ENCODE measurements at regions not wholly inside any gene's neighbourhood (a gene's known extent, or its start where the extent isn't known, plus 50 kb on each side); places are given as distances from the start of the nearest gene placed in this dataset.

- TF ChIP-seq EZH2 (IDR thresholded peaks at IDR 0.05; ENCODE audit: low read length, unreplicated experiment), result no peak
- TF ChIP-seq CTCF (conservative IDR thresholded peaks at IDR 0.05; ENCODE audit: low read depth, low read length), result no peak
- TF ChIP-seq EZH2phosphoT487 (IDR thresholded peaks at IDR 0.05; ENCODE audit: borderline replicate concordance, low read length), result no peak
- no peaks in the 10 kb centered on the region for H3K9me2 ChIP-seq (replicated peaks; ENCODE audit: low read length)
- no TSS peak for BruUV-seq (replicated peaks)
- no peaks in the 10 kb centered on the region for H3K36me3 ChIP-seq (ENCODE audit: low read depth, low read length)
- H3K79me2 ChIP-seq (ENCODE audit: low read length), result no peaks in the 10 kb centered on the region
- DNase-seq, result no peak
- no peak overlapping the region for H3K27ac ChIP-seq (ENCODE audit: low read length)
- intact Hi-C loops (cut with micrococcal nuclease), result no loop called here
- H3K27me3 ChIP-seq (ENCODE audit: low read length), result no peaks in the 10 kb centered on the region
- H3F3A ChIP-seq (ENCODE audit: low read length, unreplicated experiment), result no peaks in the 10 kb centered on the region
- H2AFZ ChIP-seq (ENCODE audit: low read length), result no peak overlapping the region
- no peaks in the 10 kb centered on the region for H3K9me3 ChIP-seq (ENCODE audit: low read length)
- no peaks in the 10 kb centered on the region for H4K20me1 ChIP-seq (ENCODE audit: low read length)
- H3K4me3 ChIP-seq (ENCODE audit: low read length), result no peak overlapping the region
- ChIA-PET CTCF (no interaction called here), POLR2A (ENCODE audit: unreplicated experiment) (no interaction called here)
- no peaks in the 10 kb centered on the region for H3K4me1 ChIP-seq (ENCODE audit: insufficient read depth, low read length)
- H3K4me2 ChIP-seq (ENCODE audit: low read length), result no peak overlapping the region
- no peak for ATAC-seq
- H3K9ac ChIP-seq (ENCODE audit: low read length), result no peak overlapping the region
These were observed 204.7 kb upstream of the ZRANB2 start for GRCh38 chr1:71285529-71285928.

- intact Hi-C loops (cut with micrococcal nuclease), result no loop called here
- no peak for TF ChIP-seq CTCF (conservative IDR thresholded peaks at IDR 0.05; ENCODE audit: low read depth, low read length)
- TF ChIP-seq EZH2 (IDR thresholded peaks at IDR 0.05; ENCODE audit: low read length, unreplicated experiment), result no peak
- ATAC-seq (peak; percentile 71), DNase-seq (no peak)
- H3F3A ChIP-seq (ENCODE audit: low read length, unreplicated experiment), result no peaks in the 10 kb centered on the region
- no peaks in the 10 kb centered on the region for H3K27me3 ChIP-seq (ENCODE audit: low read length)
- no peak overlapping the region for H3K4me3 ChIP-seq (ENCODE audit: low read length)
- no peak overlapping the region for H3K9ac ChIP-seq (ENCODE audit: low read length)
- H2AFZ ChIP-seq (ENCODE audit: low read length), result no peak overlapping the region
- H4K20me1 ChIP-seq (ENCODE audit: low read length), result no peaks in the 10 kb centered on the region
- H3K4me2 ChIP-seq (ENCODE audit: low read length), result no peak overlapping the region
- no peaks in the 10 kb centered on the region for H3K9me2 ChIP-seq (replicated peaks; ENCODE audit: low read length)
- CTCF ChIA-PET, result no interaction called here
- no peaks in the 10 kb centered on the region for H3K36me3 ChIP-seq (ENCODE audit: low read depth, low read length)
- no TSS peak for BruUV-seq (replicated peaks)
- H3K9me3 ChIP-seq (ENCODE audit: low read length), result no peaks in the 10 kb centered on the region
- POLR2A ChIA-PET (ENCODE audit: unreplicated experiment), result no interaction called here
- no peaks in the 10 kb centered on the region for H3K79me2 ChIP-seq (ENCODE audit: low read length)
- H3K4me1 ChIP-seq (ENCODE audit: insufficient read depth, low read length), result no peaks in the 10 kb centered on the region
- no peak overlapping the region for H3K27ac ChIP-seq (ENCODE audit: low read length)
These were observed 195.6 kb upstream of the ZRANB2 start for GRCh38 chr1:71276466-71276865.

GRCh38 chr1:71273334-71273733, 192.5 kb upstream of the ZRANB2 start:
- intact Hi-C loops (cut with micrococcal nuclease), result no loop called here
- CTCF ChIA-PET, result no interaction called here
- Histone ChIP-seq H3K4me2 (ENCODE audit: low read length) (no peak overlapping the region), H3K4me1 (ENCODE audit: insufficient read depth, low read length) (no peaks in the 10 kb centered on the region), H3K9me3 (ENCODE audit: low read length) (no peaks in the 10 kb centered on the region), H3K36me3 (ENCODE audit: low read depth, low read length) (no peaks in the 10 kb centered on the region), H3K4me3 (ENCODE audit: low read length) (no peak overlapping the region), H3F3A (ENCODE audit: low read length, unreplicated experiment) (no peaks in the 10 kb centered on the region), H2AFZ (ENCODE audit: low read length) (no peak overlapping the region), H4K20me1 (ENCODE audit: low read length) (no peaks in the 10 kb centered on the region), H3K27me3 (ENCODE audit: low read length) (no peaks in the 10 kb centered on the region), H3K79me2 (ENCODE audit: low read length) (no peaks in the 10 kb centered on the region), H3K27ac (ENCODE audit: low read length) (no peak overlapping the region), H3K9ac (ENCODE audit: low read length) (no peak overlapping the region), H3K9me2 (replicated peaks; ENCODE audit: low read length) (no peaks in the 10 kb centered on the region)
- no TSS peak for BruUV-seq (replicated peaks)
- no peak for TF ChIP-seq EZH2 (IDR thresholded peaks at IDR 0.05; ENCODE audit: low read length, unreplicated experiment)
- no peak for TF ChIP-seq CTCF (conservative IDR thresholded peaks at IDR 0.05; ENCODE audit: low read depth, low read length)
- TF ChIP-seq EZH2phosphoT487 (IDR thresholded peaks at IDR 0.05; ENCODE audit: borderline replicate concordance, low read length), result no peak
- no peak for ATAC-seq
- POLR2A ChIA-PET (ENCODE audit: unreplicated experiment), result interaction anchor here (0.6 kb wide), 1 partner anchor 75 kb away, joined by 3 read pairs; no protein-coding TSS in a partner anchor
- no peak for DNase-seq

Data from PC-3 (cell line).